Lung (tissue), 11 donors: ENCODE measurements at regions not wholly inside any gene's neighbourhood (a gene's known extent, or its start where the extent isn't known, plus 50 kb on each side); places are given as distances from the start of the nearest gene placed in this dataset.

ENCODE experiments used
- ATAC-seq: fragments of 200-7000 bp; cut with Tn5 transposase; one replicate; pipeline ENCODE4 v1.9.1; 2020; ENCODE audit warnings: moderate number of reproducible peaks; ENCODE audit not compliant: insufficient read depth, low FRiP score
- DNase-seq, 3 donors: peaks; one replicate each; pipeline ENCODE4 v3.0.0-alpha.2; 2013 to 2017
- H3K27ac ChIP-seq, 2 donors: one replicate each; pipeline ENCODE4 v1.5.1; 2013; ENCODE audit warnings: mild to moderate bottlenecking in 2 of 2, moderate library complexity in 2 of 2, control low read depth in 1 of 2, inconsistent platforms in 1 of 2, low read depth in 1 of 2, low read length in 1 of 2
- H3K27me3 ChIP-seq, 3 donors: one replicate each; pipeline ENCODE4 v1.5.1; 2013; ENCODE audit warnings: low read length in 2 of 3; ENCODE audit not compliant: control insufficient read depth in 3 of 3, insufficient read depth in 3 of 3
- H3K36me3 ChIP-seq, 4 donors: one replicate each; pipeline ENCODE4 v1.5.1; 2013; ENCODE audit warnings: low read length in 4 of 4, mild to moderate bottlenecking in 1 of 4, moderate library complexity in 1 of 4; ENCODE audit not compliant: control insufficient read depth in 4 of 4, insufficient read depth in 4 of 4
- H3K4me1 ChIP-seq, 5 donors: one replicate each; pipeline ENCODE4 v1.5.1; 2013; ENCODE audit warnings: low read length in 5 of 5, mild to moderate bottlenecking in 2 of 5, moderate library complexity in 1 of 5; ENCODE audit not compliant: control insufficient read depth in 5 of 5, insufficient read depth in 5 of 5
- H3K4me3 ChIP-seq: one replicate; pipeline ENCODE4 v1.5.1; 2013; ENCODE audit warnings: mild to moderate bottlenecking, control low read depth, moderate library complexity
- H3K9ac ChIP-seq, 2 donors: one replicate each; pipeline ENCODE4 v1.5.1; 2013; ENCODE audit warnings: low read length in 2 of 2, control low read depth in 1 of 2; ENCODE audit not compliant: insufficient read depth in 1 of 2
- H3K9me3 ChIP-seq, 4 donors: one replicate each; pipeline ENCODE4 v1.5.1; 2013; ENCODE audit warnings: low read length in 3 of 4, mild to moderate bottlenecking in 1 of 4, moderate library complexity in 1 of 4; ENCODE audit not compliant: control insufficient read depth in 4 of 4, insufficient read depth in 3 of 4
- CTCF ChIP-seq: IDR thresholded peaks from 2 replicates; pipeline ENCODE4 v1.5.1; 2012; ENCODE audit warnings: mild to moderate bottlenecking; ENCODE audit errors: control extremely low read depth, extremely low read depth
- WGBS, 2 donors: extraction: QIAGEN DNeasy Blood & Tissue Kit; methylation state at CpG; one replicate each; pipeline ENCODE4 v1.1.7; 2013; 5-methylcytosine and 5-hydroxymethylcytosine counted together
- donor health status: control.
- donor health status: control.
- donor health status: Bipolar disorder and iron deficiency.
- donor health status: healthy.
- donor health status: DM: yes; HTN: yes; CAD: no.

- Histone ChIP-seq H3K27ac (no peak overlapping the region), H3K9ac (no peak overlapping the region), H3K4me3 (no peak overlapping the region), H3K4me1 (peaks cover 0 to 12% (median 6%) of the 10 kb centered on the region in 5 donors), H3K27me3 (no peaks in the 10 kb centered on the region), H3K9me3 (no peaks in the 10 kb centered on the region), H3K36me3 (no peaks in the 10 kb centered on the region)
- ATAC-seq, result no peak
- TF ChIP-seq CTCF, result no peak
- WGBS, 2 donors, result 87 to 92% methylated on average over 5 of the region's 5 CpGs
- no peak for DNase-seq
Observed at GRCh38 chr18:45378933-45379332, 236.3 kb upstream of the SLC14A2 start.

GRCh38 chr18:45379903-45380302 is 235.4 kb upstream of the SLC14A2 start:
- no peak for DNase-seq
- no peaks in the 10 kb centered on the region for H3K27me3 ChIP-seq
- TF ChIP-seq CTCF, result no peak
- no peaks in the 10 kb centered on the region for H3K9me3 ChIP-seq
- no peak overlapping the region for H3K4me3 ChIP-seq
- no peaks in the 10 kb centered on the region for H3K36me3 ChIP-seq
- WGBS, 2 donors, result 83 to 91% methylated on average over 1 of the region's 1 CpG
- ATAC-seq, result no peak
- H3K9ac ChIP-seq, result no peak overlapping the region
- H3K4me1 ChIP-seq, result peaks cover 0 to 5% (median 0%) of the 10 kb centered on the region in 5 donors
- H3K27ac ChIP-seq, result no peak overlapping the region

GRCh38 chr18:45381282-45381681 is 234.0 kb upstream of the SLC14A2 start:
- WGBS, 2 donors, result 47 to 79% methylated on average over 1 of the region's 1 CpG
- ATAC-seq (no peak), DNase-seq (no peak)
- no peak overlapping the region for H3K4me3 ChIP-seq
- no peaks in the 10 kb centered on the region for H3K36me3 ChIP-seq
- H3K27ac ChIP-seq, result no peak overlapping the region
- no peak for TF ChIP-seq CTCF
- no peaks in the 10 kb centered on the region for H3K9me3 ChIP-seq
- peaks cover 0 to 4% (median 0%) of the 10 kb centered on the region in 5 donors for H3K4me1 ChIP-seq
- no peak overlapping the region for H3K9ac ChIP-seq
- no peaks in the 10 kb centered on the region for H3K27me3 ChIP-seq

- H3K27me3 ChIP-seq, result no peaks in the 10 kb centered on the region
Observed at GRCh38 chr18:45383228-45383627, 232.0 kb upstream of the SLC14A2 start.

More at GRCh38 chr18:45383228-45383627, 232.0 kb upstream of the SLC14A2 start:
- no peak overlapping the region for H3K27ac ChIP-seq
- H3K9me3 ChIP-seq, result no peaks in the 10 kb centered on the region
- no peak overlapping the region for H3K9ac ChIP-seq
- no peak overlapping the region for H3K4me3 ChIP-seq
- DNase-seq, result no peak
- no peak for ATAC-seq
- TF ChIP-seq CTCF, result no peak
- 92 to 96% methylated on average over 1 of the region's 1 CpG for WGBS, 2 donors
- no peaks in the 10 kb centered on the region for H3K36me3 ChIP-seq
- peaks cover 0 to 4% (median 0%) of the 10 kb centered on the region in 5 donors for H3K4me1 ChIP-seq
